HG03575 (cell line): ENCODE measurements at regions not wholly inside any gene's neighbourhood (a gene's known extent, or its start where the extent isn't known, plus 50 kb on each side); places are given as distances from the start of the nearest gene placed in this dataset.

Experiments
- ATAC-seq: cut with Tn5 transposase; IDR thresholded peaks from one replicate; pipeline ENCODE4 v1.9.1; 2021; ENCODE audit not compliant: unreplicated experiment, insufficient number of reproducible peaks, low FRiP score; ENCODE audit errors: extremely low read depth

DNA sequence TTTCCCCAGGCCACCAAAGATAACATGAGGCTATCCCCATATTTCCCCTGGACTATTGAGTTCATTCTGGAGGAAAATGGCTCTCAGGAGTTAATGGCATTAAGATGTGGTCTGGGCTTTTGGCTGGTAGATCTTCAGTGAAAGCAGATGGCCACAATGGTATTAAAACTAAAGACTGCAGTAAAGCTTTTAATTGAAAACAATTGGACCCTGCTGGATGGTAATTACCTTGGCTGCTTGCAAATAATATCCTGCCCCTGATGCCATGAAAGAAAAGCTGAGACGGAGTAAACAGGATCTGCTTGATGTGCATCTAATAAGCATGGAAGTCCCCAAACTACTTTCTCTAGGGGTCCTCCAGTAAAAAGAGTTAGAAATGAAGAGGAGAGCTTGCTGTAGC, 255.8 kb downstream of the QKI start:
- no peak for ATAC-seq

DNA sequence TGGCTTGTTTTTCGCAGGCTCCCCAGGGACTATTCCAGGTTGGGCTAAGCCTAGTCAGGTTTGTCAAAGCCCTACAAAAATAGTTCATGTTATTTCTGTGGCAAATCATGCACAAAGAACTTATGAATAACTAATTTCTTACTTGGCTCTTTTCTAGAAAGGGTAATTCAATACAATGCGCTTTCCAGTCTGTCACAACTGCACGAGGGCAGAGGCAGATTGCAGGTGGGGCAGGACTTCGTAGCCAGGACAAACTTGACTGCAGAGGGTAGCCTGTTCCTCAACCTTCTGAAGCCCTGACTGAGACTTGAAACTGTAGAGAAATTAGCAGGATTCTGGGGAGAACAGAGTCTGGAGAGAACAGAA, 253.5 kb downstream of the QKI start:
- ATAC-seq: peak; percentile 42

DNA sequence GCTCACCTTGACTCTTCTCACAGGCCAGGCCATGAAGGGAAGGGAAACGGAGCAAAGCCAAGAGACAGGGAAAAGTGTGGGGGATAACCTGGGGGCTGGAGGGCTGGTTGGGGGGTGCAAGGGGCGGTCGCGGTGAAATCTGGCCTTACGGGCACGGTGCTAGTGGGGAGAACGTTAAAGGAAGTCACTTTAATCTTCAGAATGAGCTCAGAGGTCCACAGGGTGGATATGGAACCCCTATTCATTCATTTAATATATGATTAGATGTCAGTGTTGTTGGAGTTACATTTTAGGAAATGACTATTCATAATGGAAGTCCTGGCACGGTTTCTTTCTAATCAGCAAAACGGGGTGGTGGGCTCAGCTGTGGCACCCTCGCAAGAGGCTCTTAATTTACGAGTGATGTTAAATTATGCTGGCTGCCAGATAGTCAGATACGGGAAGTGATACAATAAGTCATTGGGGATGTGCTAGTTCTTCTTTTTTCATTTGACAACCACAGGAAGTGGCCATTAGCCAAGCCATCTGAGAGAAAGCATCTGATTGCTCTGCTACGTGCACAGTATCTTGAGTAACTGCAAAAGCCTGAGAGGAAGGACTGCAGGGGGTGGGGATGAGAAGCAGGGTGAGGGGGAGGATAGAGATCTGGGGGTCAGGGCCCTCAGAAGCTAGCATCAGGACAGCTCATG, 253.0 kb downstream of the QKI start:
- ATAC-seq: peak; percentile 94

DNA sequence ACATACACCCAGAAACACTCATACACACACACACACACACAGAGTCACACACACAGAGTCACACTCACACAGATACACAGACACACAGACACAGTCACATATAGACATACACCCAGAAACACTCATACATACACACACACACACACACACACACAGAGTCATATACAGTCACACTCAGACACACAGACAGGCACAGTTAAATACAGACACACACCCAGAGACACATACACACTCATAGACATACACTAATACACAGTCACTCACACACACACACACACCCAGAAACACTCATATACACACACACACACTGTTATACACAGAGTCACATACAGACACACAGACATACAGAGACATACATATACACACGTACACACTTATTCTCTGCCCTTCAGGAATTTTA, 250.9 kb downstream of the QKI start:
- no peak for ATAC-seq

DNA sequence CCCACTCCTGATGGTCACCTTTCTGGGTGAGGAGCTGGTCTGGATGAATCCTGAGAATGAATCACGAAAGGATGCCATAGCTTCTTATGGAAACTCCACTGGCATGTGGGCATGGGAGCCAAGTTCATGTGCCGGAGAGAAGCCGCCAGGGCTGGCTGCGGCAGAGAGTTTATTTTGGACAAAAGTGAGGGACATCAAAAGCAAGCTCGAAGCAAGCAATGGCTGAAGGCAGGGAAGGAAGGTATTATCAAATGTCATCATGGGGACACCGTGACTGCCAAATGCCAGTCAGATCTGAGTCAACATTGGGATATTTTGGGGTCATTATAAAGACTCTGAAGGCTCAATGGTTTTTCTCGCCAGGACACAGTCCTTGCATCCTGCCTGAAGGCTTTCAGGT, 249.1 kb downstream of the QKI start:
- no peak for ATAC-seq

DNA sequence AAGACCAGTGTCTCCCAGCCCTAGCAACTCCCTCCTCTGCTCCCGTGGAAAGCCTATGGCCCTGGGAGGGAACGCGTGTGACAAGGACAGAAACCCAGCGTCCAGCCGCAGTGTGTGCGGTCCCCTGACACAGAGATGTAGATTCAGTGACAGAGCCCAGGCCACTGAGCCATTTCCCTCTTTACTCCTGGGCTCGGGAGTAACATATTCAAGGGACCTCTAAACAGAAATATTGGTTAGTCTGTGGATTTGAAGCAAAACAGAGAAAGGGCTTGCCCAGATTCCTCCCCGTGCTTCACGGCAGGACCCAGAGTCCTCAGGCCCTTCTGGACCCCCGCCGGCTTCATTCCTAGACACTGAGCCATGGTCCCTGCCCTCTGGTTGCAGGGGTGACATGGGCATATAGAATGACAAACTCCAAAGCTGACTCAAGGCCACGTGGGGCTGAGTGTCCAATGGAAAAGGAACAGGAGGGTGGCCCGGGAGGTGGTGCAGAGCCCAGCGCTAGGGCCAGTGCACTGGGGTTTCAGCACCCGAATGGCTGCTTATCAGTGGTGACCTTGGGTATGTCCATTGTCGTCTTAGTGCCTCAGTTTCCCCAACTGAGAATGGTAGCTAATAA, 248.2 kb downstream of the QKI start:
- no peak for ATAC-seq

DNA sequence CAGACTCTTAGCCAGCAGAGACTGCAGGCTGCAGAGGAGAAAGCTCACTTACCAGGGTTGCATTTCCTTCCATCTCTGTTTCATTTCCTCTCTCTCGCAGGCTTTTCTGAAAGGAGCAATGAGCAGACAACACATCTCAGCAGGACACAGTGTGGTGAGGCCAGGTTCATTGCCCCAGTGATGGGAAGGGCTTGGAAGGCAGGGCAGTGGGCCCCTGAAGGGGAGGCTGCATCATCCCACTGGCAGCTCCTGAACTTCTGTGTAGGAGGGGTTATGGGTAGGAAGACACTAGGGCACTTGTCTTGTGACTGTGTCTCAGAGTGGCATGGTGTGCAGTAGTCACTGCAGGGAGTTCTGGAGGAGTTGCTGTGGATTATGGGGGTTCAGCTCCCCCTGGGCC, 246.8 kb downstream of the QKI start:
- peak; percentile 79 for ATAC-seq

DNA sequence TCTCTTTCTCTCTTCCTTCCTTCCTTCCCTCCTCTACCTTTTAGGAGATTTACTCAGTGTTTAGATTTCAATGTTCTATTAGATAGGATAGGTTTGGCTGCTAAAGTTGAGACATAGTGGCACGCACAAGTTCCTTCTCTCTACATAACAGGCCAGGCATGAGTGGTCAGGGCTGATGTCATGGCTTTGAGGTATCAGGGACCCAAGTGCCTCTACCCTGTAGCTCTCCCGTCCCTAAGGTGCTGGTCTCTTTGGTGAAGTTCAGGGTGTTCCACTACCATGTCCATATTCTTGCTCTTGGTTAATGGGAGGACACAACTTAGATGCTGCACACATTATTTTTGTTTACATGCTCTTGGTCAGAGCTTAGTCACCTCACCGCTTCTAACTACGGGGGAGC, 245.3 kb downstream of the QKI start:
- no peak for ATAC-seq

DNA sequence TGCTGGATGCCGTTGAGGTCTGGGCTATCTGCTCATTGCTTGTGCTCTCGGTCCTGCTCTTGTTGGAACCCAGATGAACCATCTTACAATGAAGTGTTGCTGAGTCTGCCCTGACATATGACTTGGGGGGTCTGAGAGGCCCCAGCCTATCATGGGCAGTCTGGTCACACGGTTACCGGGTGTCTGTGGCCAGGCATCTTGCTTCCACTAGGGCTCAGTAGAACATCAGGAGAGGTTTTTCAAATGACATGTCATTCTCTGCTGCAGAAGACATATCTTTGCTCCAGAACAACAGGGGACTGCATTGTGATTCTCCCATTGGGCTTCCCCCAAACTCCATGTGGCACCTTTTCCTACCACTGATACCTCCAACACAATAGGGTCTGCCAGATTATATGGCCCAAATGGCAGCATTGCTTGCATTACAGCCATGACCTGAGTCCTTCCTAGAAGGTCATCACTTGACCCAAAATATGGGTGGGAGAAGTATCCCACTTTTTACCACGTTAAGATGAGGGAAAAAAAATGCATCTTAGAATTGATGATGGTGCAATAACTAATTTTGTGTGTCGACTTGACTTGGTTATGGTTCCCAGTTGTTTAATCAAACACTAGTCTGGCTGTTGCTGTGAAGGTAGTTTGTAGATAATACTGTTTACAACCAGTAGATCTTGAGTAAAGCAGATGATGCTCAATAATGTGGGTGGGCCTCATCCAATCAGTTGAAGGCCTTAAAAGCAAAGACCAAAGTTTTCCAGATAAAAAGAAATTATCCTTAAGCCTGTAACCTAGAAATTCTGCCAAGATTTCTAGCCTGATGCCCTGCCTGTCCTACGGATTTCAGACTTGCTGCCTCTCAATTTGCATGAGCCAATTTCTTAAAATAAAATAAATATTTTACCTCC, 241.0 kb downstream of the QKI start:
- ATAC-seq: no peak

DNA sequence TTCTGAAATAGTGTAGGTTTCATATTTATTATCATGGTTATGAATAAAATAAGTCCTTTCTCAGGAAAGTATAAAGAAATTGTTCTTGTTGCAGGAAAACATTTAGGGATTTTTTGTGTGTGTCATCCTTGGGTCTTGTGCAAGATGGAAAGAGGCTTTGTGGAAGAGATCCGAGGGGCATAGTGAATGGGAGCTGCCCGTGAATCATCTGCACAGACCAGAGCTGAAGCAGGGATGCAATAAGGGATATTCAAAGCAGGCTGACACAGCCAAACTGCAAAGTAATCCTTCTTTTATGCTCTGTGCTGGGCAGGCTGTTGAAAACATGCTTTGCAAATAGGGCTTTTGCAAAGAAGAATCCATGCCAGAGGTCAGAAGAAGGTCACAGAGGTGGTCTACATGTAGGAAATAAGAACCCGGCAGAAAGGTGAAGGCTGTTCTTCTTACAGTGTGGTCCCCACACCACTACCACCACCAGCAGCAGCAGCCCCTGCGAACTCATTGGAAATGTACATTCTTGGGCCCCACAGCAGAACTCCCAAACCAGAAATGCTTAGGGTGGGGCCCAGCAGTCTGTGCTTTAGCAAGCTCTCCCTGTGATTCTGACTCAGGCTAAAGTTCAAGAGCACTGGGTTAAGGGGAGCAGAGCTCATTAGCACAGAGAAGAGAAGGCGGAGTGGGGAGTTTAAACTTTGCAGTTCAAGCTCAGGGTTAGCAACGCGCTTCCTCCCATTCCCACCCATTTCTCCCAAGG, 237.6 kb downstream of the QKI start:
- ATAC-seq: no peak

DNA sequence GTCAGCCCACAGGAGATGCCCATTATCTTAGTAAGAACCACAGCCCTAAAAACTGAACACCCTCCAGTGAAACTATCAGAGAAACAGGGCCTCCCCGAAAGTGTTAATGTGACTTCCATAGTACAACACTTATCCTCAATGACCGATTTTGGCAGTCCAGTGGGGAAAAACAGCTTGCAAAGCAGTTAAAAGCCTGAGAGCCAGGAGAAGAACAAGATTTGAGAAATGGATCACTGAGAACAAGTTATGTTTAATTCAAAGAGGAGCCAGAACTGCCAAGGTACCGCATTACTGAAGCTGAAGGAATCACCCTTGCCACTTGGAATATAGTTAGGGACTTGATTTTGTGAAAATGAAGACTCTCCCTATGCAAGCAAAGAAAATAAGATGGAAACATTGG, 236.9 kb downstream of the QKI start:
- ATAC-seq: no peak

DNA sequence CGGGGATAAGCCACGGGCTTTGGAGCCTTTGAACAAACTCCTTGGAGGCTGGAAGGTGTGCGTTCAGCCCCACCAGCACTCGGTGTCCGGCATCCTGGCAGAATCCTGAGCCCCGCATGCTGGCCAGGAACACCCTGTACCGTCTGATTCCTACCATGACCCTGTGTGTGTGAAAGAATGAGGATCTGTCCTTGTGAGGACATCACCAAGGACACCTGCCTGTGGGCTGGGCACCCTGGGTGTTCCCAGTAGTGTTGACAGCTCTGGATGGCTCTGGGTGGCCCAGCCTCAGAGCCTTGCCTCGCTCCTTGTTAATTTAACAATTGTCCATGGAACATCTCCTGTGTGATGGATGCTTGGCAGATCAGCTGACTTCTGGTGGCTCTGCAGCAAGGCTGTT, 234.3 kb downstream of the QKI start:
- ATAC-seq: no peak

DNA sequence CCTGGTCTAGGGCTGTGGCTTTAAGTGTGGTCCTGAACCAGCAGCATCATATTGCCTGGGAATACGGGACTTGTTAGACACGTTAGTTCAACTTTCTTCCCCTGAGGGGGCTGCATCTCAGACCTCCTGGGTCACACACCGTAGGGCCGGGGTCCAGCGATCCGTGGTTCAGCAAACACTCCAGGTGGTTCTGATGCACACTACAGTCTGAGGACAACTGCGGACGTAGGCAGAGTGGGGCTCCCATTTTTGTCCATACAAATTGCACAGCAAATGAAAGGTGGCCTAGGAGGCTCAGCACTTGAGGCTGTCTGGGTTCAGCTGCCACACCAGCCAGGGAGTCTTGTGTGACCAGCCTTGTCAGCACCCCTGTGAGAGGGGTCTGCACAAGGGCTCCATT, 233.1 kb downstream of the QKI start:
- ATAC-seq: no peak

DNA sequence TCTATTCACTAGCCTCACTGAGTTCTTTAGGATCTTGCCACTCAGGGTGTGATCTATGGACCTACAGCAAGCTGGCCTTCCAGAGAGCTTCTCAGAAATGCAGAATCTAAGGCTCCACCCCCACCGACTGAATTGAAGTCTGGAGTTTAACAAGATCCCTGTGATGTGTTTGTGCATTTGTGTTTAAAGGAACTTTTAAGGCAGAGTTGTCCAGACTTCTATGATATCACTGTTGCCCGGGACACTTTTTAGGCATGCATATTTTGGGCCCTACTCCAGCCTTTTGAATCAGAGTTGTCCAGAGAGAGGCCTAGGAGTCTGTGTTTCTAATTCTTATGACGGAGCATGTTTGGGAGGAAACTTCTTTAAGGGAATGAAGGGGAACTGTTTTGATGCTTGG, 232.3 kb downstream of the QKI start:
- no peak for ATAC-seq

DNA sequence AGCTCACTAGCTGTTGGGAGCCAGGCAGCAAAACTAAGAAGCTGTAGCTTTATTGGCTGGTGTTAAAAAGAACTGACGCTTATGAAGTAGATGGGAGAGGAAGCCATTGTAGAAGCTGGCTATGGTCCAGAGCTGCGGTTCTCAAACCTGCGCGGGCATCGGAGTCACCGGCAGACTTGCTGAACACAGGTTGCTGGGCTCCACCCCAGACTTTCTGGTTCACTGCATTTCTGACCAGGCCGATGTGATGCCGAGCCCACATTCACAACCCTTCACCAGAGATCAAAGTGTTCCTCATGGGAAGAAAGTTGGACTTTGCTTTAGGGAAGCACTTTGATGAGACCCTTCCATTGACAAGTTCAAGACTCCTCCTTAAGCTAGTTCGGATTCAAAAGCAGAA, 231.6 kb downstream of the QKI start:
- no peak for ATAC-seq

DNA sequence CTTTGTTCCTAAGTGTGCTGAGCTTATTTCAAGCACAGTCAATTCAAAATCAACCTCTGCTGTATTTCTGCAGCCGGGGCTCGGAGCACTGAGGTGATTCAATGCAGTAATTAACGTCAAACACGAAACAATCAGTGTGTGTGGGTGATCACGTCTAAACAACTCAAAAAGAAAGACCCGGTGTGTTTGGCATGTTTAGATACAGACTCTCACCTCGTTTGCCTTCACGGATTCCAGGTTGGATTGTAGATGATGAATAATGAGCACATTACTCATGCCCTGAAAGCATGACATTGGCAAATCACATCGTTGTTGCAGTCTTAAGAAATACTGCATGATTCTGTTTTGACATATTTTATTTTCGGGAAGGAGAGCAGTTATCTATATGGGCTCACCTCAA, 231.0 kb downstream of the QKI start:
- ATAC-seq: no peak

DNA sequence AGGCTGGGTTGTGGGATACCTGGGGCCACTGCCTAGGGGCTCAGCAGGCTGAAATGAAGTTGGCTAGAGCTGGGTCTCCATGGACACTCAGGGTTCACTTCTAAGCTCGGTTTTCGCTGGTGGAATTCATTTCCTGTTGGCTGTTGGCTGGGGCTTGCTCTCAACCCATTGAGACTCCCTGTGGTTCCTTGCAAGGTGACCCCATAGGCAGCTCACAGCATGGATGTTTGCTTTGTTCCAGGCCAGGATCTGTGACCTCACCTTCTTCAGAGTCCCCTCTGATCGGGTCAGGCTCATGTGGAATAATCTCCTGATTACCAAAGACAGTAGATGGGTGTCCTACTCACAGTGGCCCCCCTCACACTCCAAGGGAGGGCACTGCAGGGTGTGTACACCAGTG, 229.3 kb downstream of the QKI start:
- ATAC-seq: no peak

DNA sequence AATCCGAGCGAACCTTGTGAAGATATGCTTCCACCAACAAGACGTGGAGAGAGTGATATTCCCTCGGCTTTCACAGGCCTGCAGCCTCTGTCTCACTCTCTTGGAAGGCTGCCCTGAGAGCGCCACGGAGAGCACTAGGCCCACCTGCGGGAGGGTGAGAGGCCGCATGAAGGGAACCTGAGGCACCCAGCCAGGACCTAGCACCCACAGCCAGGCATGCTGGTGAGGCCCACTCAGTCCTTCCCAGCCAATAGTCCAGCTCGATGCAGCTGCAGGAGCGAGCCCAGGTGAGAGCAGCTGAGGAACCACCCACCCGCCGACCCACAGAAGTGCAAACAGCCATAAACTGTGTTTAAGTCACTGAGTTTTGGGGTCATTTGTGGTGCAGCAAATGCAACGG, 227.2 kb downstream of the QKI start:
- no peak for ATAC-seq

DNA sequence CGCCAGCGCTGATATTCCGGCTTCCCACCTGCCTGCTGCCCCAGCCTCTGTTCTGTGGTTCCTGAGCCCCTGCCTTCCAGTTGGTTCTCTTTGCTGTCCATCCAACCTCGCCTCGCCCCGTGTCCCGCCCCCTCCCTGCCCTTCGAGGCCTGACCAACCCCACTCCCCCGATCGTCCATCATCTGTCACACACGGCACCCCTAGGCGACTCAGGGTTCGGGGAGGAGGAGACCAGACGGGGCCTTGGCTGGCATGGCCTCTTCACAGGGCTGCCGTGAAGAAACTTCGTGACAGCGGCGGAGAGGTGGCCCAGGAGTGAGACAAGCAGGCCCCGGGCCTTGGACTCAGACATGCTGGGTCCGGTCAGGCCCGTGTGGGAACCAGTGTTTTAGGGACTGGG, 226.1 kb downstream of the QKI start:
- no peak for ATAC-seq

DNA sequence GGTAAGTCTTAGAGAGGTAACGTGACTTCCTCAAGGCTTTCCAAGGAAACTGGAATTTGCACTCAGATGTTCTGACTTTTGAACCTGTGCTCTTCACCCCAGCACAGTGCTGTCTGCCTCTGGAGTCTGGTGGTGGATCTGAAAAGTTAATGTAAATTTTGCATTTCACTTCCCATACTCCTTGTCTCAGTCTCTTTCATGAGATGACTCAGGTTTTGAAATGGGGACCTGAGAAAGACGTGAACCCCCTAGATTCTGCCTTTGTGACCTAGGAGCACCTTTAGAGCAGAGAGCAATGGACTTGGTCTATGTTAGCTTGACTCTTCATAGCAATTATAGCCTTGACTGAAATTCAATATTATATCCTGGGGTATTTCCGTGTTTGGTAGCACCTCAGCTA, 223.0 kb downstream of the QKI start:
- no peak for ATAC-seq
